ENCODE measurements at regions not wholly inside any gene's neighbourhood (a gene's known extent, or its start where the extent isn't known, plus 50 kb on each side); places are given as distances from the start of the nearest gene placed in this dataset.
"Not testable (repeated sequence)": the region's sequence is repeated elsewhere in the genome, so short reads cannot be mapped to it uniquely, and the experiment has no call there.

- no peak for DNase-seq (ENCODE audit: low read depth in 2 of 2)
Measured at GRCh38 chr10:52598936-52599335, 173.6 kb downstream of the MBL2 start.

- DNase-seq (ENCODE audit: low read depth in 2 of 2) = no peak
Measured at GRCh38 chr10:52599551-52600200, 172.9 kb downstream of the MBL2 start.

- not testable (repeated sequence) for DNase-seq (ENCODE audit: low read depth in 2 of 2)
Measured at GRCh38 chr10:52604131-52604530, 168.5 kb downstream of the MBL2 start.

- no peak for DNase-seq (ENCODE audit: low read depth in 2 of 2)
Measured at GRCh38 chr10:52609071-52609470, 163.5 kb downstream of the MBL2 start.

GRCh38 chr10:52609626-52610240, 162.9 kb downstream of the MBL2 start:
- DNase-seq (ENCODE audit: low read depth in 2 of 2) = peak in 1 of 2 donors; percentile 27

GRCh38 chr10:52615331-52615730, 157.3 kb downstream of the MBL2 start:
- no peak for DNase-seq (ENCODE audit: low read depth in 2 of 2)

GRCh38 chr10:52615756-52616394, 156.7 kb downstream of the MBL2 start:
- no peak for DNase-seq (ENCODE audit: low read depth in 2 of 2)

- DNase-seq (ENCODE audit: low read depth in 2 of 2) = no peak
Measured at GRCh38 chr10:52616395-52616764, 156.2 kb downstream of the MBL2 start.

- DNase-seq (ENCODE audit: low read depth in 2 of 2) = no peak
Measured at GRCh38 chr10:52617346-52617745, 155.2 kb downstream of the MBL2 start.

- no peak for DNase-seq (ENCODE audit: low read depth in 2 of 2)
Measured at GRCh38 chr10:52619052-52619451, 153.5 kb downstream of the MBL2 start.

- peak in 1 of 2 donors; percentile 36 for DNase-seq (ENCODE audit: low read depth in 2 of 2)
Measured at GRCh38 chr10:52621635-52622079, 150.9 kb downstream of the MBL2 start.

GRCh38 chr10:52623761-52624160, 148.8 kb downstream of the MBL2 start:
- DNase-seq (ENCODE audit: low read depth in 2 of 2) = peak in 1 of 2 donors; percentile 44

GRCh38 chr10:52627279-52627678, 145.3 kb downstream of the MBL2 start:
- DNase-seq (ENCODE audit: low read depth in 2 of 2) = no peak

GRCh38 chr10:52631146-52631545, 141.4 kb downstream of the MBL2 start:
- DNase-seq (ENCODE audit: low read depth in 2 of 2) = no peak

GRCh38 chr10:52631648-52632047, 140.9 kb downstream of the MBL2 start:
- no peak for DNase-seq (ENCODE audit: low read depth in 2 of 2)

GRCh38 chr10:52632591-52632990, 140.0 kb downstream of the MBL2 start:
- peak in 1 of 2 donors; percentile 48 for DNase-seq (ENCODE audit: low read depth in 2 of 2)

- DNase-seq (ENCODE audit: low read depth in 2 of 2) = no peak
Measured at GRCh38 chr10:52633266-52633665, 139.3 kb downstream of the MBL2 start.

- no peak for DNase-seq (ENCODE audit: low read depth in 2 of 2)
Measured at GRCh38 chr10:52635651-52636050, 136.9 kb downstream of the MBL2 start.

GRCh38 chr10:52636874-52637273, 135.7 kb downstream of the MBL2 start:
- DNase-seq (ENCODE audit: low read depth in 2 of 2) = no peak

- DNase-seq (ENCODE audit: low read depth in 2 of 2) = peak in 1 of 2 donors; percentile 32
Measured at GRCh38 chr10:52637592-52637991, 135.0 kb downstream of the MBL2 start.

- DNase-seq (ENCODE audit: low read depth in 2 of 2) = no peak
Measured at GRCh38 chr10:52639652-52640051, 132.9 kb downstream of the MBL2 start.

- DNase-seq (ENCODE audit: low read depth in 2 of 2) = no peak
Measured at GRCh38 chr10:52642208-52642607, 130.4 kb downstream of the MBL2 start.
